DOHH2 (cell line): ENCODE measurements at regions not wholly inside any gene's neighbourhood (a gene's known extent, or its start where the extent isn't known, plus 50 kb on each side); places are given as distances from the start of the nearest gene placed in this dataset.

Experiments used
- H3F3A ChIP-seq: fragments of 200-600 bp; sonication (generic), shearing (Covaris generic); 2 replicates; pipeline ENCODE4 v1.6.0; 2016; ENCODE audit warnings: antibody characterized with exemption, mild to moderate bottlenecking; ENCODE audit not compliant: control insufficient read depth, insufficient read depth
- H3K27ac ChIP-seq: fragments of 200-600 bp; sonication (generic); 2 replicates; pipeline ENCODE4 v1.5.1; 2014; ENCODE audit warnings: low read depth, mild to moderate bottlenecking, low read length, moderate library complexity
- H3K27me3 ChIP-seq: fragments of 200-600 bp; sonication (generic); 2 replicates; pipeline ENCODE4 v1.6.1; 2014; ENCODE audit warnings: mild to moderate bottlenecking, low read length, mixed read lengths; ENCODE audit not compliant: control insufficient read depth
- H3K36me3 ChIP-seq: fragments of 200-600 bp; sonication (generic); 2 replicates; pipeline ENCODE4 v1.6.1; 2014; ENCODE audit warnings: mild to moderate bottlenecking, low read length, moderate library complexity, mixed read lengths; ENCODE audit not compliant: control insufficient read depth
- H3K4me1 ChIP-seq: fragments of 200-600 bp; sonication (generic); 2 replicates; pipeline ENCODE4 v1.6.1; 2014; ENCODE audit warnings: mild to moderate bottlenecking, low read length, mixed read lengths; ENCODE audit not compliant: control insufficient read depth
- H3K4me2 ChIP-seq: fragments of 200-600 bp; sonication (generic); 2 replicates; pipeline ENCODE4 v1.6.0; 2014; ENCODE audit warnings: mild to moderate bottlenecking, low read length, moderate library complexity
- H3K4me3 ChIP-seq: fragments of 200-600 bp; sonication (generic); 2 replicates; pipeline ENCODE4 v1.5.1; 2014; ENCODE audit warnings: mild to moderate bottlenecking, low read length, mixed read lengths
- H3K79me2 ChIP-seq: fragments of 200-600 bp; sonication (generic); 2 replicates; pipeline ENCODE4 v1.6.1; 2014; ENCODE audit warnings: mild to moderate bottlenecking, low read length, mixed read lengths; ENCODE audit not compliant: control insufficient read depth
- H3K9me2 ChIP-seq: fragments of 200-600 bp; sonication (generic); replicated peaks from 2 replicates; pipeline ENCODE4 v1.6.1; 2014; ENCODE audit warnings: mild to moderate bottlenecking, low read length, mixed read lengths; ENCODE audit not compliant: control insufficient read depth
- H3K9me3 ChIP-seq: fragments of 200-600 bp; sonication (generic); 2 replicates; pipeline ENCODE4 v1.6.1; 2014; ENCODE audit warnings: antibody characterized with exemption, low read length, mixed read lengths; ENCODE audit not compliant: control insufficient read depth, insufficient read depth
- H4K20me1 ChIP-seq: fragments of 200-600 bp; sonication (generic); 2 replicates; pipeline ENCODE4 v1.6.0; 2014; ENCODE audit warnings: low read depth, mild to moderate bottlenecking, antibody characterized with exemption, low read length, moderate library complexity; ENCODE audit not compliant: control insufficient read depth, insufficient read depth
- CTCF ChIP-seq: fragments of 200-600 bp; sonication (generic); IDR thresholded peaks from one replicate; pipeline ENCODE4 v1.5.1; 2014; ENCODE audit warnings: antibody characterized with exemption, mild to moderate bottlenecking, low read depth, low read length; ENCODE audit not compliant: poor library complexity, severe bottlenecking
- EZH2phosphoT487 ChIP-seq: fragments of 200-600 bp; sonication (generic); IDR thresholded peaks from 2 replicates; pipeline ENCODE4 v1.6.1; 2017; ENCODE audit warnings: borderline replicate concordance, mild to moderate bottlenecking, antibody characterized with exemption, low read length, moderate library complexity, mixed read lengths

- Histone ChIP-seq H3K9me3 (no peaks in the 10 kb centered on the region), H3K4me2 (no peak overlapping the region), H3K9me2 (no peaks in the 10 kb centered on the region), H3K4me1 (no peaks in the 10 kb centered on the region), H3K79me2 (no peaks in the 10 kb centered on the region), H3K27me3 (no peaks in the 10 kb centered on the region), H3F3A (no peaks in the 10 kb centered on the region), H3K36me3 (no peaks in the 10 kb centered on the region), H4K20me1 (no peaks in the 10 kb centered on the region), H3K4me3 (no peak overlapping the region), H3K27ac (no peak overlapping the region)
- TF ChIP-seq EZH2phosphoT487: no peak
- no peak for TF ChIP-seq CTCF
Observed at GRCh38 chr4:131257241-131257640, 1891.9 kb upstream of the PCDH10 start.

GRCh38 chr4:131258361-131258760, 1890.7 kb upstream of the PCDH10 start:
- no peak for TF ChIP-seq CTCF
- no peak for TF ChIP-seq EZH2phosphoT487
- no peak overlapping the region for H3K27ac ChIP-seq
- no peaks in the 10 kb centered on the region for H3K4me1 ChIP-seq
- H3K4me2 ChIP-seq: no peak overlapping the region
- no peaks in the 10 kb centered on the region for H3K36me3 ChIP-seq
- H3F3A ChIP-seq: no peaks in the 10 kb centered on the region
- H3K27me3 ChIP-seq: no peaks in the 10 kb centered on the region
- H3K9me3 ChIP-seq: no peaks in the 10 kb centered on the region
- H3K9me2 ChIP-seq: no peaks in the 10 kb centered on the region
- H3K4me3 ChIP-seq: no peak overlapping the region
- H4K20me1 ChIP-seq: no peaks in the 10 kb centered on the region
- H3K79me2 ChIP-seq: no peaks in the 10 kb centered on the region

- no peaks in the 10 kb centered on the region for H3F3A ChIP-seq
- no peaks in the 10 kb centered on the region for H3K27me3 ChIP-seq
- no peaks in the 10 kb centered on the region for H3K9me3 ChIP-seq
- no peak overlapping the region for H3K4me2 ChIP-seq
- H3K36me3 ChIP-seq: no peaks in the 10 kb centered on the region
- no peaks in the 10 kb centered on the region for H3K79me2 ChIP-seq
- H3K27ac ChIP-seq: no peak overlapping the region
- H3K9me2 ChIP-seq: no peaks in the 10 kb centered on the region
- TF ChIP-seq CTCF (no peak), EZH2phosphoT487 (no peak)
- H4K20me1 ChIP-seq: no peaks in the 10 kb centered on the region
- no peak overlapping the region for H3K4me3 ChIP-seq
- H3K4me1 ChIP-seq: no peaks in the 10 kb centered on the region
Observed at GRCh38 chr4:131288441-131288840, 1860.7 kb upstream of the PCDH10 start.

- Histone ChIP-seq H4K20me1 (no peaks in the 10 kb centered on the region), H3K9me3 (no peaks in the 10 kb centered on the region), H3K4me3 (no peak overlapping the region), H3K36me3 (no peaks in the 10 kb centered on the region), H3K79me2 (no peaks in the 10 kb centered on the region), H3K27me3 (no peaks in the 10 kb centered on the region), H3K4me2 (no peak overlapping the region), H3K27ac (no peak overlapping the region), H3F3A (no peaks in the 10 kb centered on the region), H3K4me1 (no peaks in the 10 kb centered on the region), H3K9me2 (no peaks in the 10 kb centered on the region)
- TF ChIP-seq CTCF (no peak), EZH2phosphoT487 (no peak)
Observed at GRCh38 chr4:131296192-131296591, 1852.9 kb upstream of the PCDH10 start.
